HG02870 (cell line): ENCODE measurements at regions not wholly inside any gene's neighbourhood (a gene's known extent, or its start where the extent isn't known, plus 50 kb on each side); places are given as distances from the start of the nearest gene placed in this dataset.

Experiments
- ATAC-seq: cut with Tn5 transposase; IDR thresholded peaks from one replicate; pipeline ENCODE4 v1.9.1; 2021; ENCODE audit warnings: mild to moderate bottlenecking, moderate library complexity; ENCODE audit not compliant: unreplicated experiment

GRCh38 chr3:156760333-156760732 lies 65.8 kb upstream of the LEKR1 start:
- peak; percentile 95 for ATAC-seq

DNA sequence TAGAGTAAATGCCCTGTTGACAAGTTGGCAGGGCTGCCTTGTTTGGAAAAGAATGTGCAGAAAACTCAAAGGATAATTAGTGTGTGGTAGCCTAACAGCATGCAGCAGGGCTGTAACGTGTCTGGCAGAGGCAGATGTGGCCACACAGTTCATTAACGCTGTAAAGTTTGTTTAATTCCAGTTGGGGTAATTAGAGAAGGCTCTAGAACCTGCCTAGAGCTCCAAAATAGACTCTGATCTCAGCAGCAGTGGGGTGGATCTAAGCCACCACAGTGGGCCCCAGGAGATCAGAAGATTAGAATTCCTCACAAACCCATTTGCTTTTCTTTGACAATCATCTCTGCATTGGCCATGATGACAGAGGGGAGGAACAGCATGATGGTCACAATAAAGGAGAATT lies 65.1 kb upstream of the LEKR1 start:
- ATAC-seq: no peak

GRCh38 chr3:156761713-156762451 lies 64.3 kb upstream of the LEKR1 start:
- no peak for ATAC-seq

- no peak for ATAC-seq
Measured at GRCh38 chr3:156762631-156763185, 63.4 kb upstream of the LEKR1 start.

- ATAC-seq: no peak
Measured at GRCh38 chr3:156763386-156763785, 62.8 kb upstream of the LEKR1 start.

DNA sequence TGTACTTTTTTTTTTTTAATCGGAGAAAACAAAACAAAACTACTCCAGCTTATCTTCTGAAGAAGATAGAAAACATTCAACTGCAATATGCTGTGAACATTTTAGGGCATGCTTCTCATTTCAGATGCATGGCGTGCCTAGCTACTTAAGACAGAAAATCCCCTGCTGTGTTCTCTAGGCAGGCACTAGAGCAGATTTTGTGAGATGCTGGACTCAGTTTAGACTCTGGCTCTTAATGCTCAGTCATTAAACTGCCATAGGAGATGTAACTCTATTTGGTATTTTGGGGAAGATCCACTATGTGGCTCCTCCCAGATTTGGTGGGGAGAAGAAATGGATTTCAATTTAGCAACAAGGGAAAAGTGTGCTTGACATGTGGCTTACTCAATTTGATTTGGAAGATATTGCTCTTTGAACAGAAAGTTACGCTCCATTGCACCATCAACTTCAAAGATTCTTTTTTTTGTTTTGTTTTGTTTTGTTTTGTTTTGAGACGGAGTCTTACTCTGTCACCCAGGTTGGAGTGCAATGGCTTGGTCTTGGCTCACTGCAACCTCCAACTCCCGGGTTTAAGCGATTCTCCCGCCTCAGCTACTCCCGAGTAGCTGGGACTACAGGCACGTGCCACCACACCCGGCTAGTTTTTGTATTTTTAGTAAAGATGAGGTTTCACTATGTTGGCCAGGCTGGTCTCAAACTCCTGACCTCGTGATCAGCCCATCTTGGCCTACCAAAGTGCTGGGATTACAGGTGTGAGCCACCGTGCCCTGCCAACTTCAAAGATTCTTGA lies 62.0 kb upstream of the LEKR1 start:
- ATAC-seq: no peak

DNA sequence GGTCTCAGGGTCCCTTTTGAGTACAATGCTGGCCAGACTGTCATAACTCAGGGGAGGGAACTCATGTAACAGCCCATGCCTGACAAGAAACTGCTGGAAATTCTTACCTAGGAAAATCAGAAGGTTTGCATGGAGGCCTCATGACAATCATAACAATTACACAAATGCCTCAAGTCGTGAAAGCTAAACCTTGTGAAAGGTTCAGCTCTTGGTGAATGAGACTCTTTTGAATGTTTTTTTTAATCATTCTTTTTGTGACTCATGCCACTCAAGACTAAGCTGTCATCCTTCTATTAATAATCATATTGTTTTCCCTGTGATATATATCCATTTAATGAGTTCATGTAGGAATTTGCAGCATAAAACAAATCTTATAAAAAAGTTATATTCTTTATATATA lies 61.4 kb upstream of the LEKR1 start:
- ATAC-seq: no peak

DNA sequence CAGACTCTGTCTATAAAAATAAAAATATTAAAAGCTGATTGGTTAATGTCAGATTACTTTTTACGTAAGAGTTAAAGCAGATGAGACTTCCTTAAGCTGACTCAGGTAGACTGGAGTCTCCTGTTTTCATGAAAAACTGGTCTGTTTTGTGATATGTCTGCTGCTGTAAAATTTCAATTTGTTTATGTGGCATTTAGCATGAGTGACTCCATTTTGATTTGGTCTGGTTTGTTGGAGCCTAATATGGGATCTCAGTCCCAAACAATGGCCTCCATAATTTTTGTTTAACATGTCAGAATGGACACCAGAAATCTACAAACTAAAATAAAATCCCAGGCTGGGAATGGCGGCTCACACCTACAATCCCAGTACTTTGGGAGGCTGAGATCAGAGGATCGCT lies 57.8 kb upstream of the LEKR1 start:
- no peak for ATAC-seq

GRCh38 chr3:156769721-156770654 lies 56.2 kb upstream of the LEKR1 start:
- no peak for ATAC-seq

- ATAC-seq: no peak
Measured at GRCh38 chr3:156770699-156771414, 55.3 kb upstream of the LEKR1 start.

GRCh38 chr3:156772588-156773206 lies 53.5 kb upstream of the LEKR1 start:
- ATAC-seq: no peak

- no peak for ATAC-seq
Measured at GRCh38 chr3:156776031-156776430, 50.1 kb upstream of the LEKR1 start.
